ENCODE measurements at regions not wholly inside any gene's neighbourhood (a gene's known extent, or its start where the extent isn't known, plus 50 kb on each side); places are given as distances from the start of the nearest gene placed in this dataset.

DNA sequence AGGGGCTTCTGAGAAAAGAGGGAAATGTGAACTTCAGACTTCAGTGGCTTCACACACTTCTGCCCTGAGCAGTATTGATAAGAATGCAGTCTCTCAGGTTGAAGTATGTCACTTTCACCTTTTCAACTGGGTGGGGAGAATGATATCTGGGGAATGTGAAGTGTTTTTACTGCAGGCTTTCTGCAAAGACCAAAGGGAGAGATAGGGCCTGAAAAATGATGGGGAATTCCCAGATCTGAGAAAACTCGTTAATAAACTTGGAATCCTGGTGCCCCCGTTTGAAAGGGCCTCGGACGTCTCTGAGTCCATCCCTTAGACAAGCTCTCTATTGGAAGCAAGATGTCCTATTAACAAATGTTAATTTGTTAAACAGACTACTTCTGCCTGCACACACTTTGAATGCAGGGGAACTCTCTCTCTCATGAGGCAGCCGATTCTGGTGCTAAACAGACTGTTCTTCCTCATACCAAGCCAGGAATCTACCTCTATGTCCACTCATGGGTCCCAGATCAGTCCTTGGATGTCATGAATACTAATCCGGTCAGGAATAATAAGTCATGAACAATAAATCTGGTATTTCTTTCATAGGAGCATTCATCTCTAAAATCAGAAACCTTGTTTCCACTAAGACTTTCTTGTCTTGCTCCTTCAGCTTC lies 193.6 kb downstream of the JCAD start:
- Mint-ChIP-seq H3K27me3 (ENCODE audit: low read depth) (no peaks in the 10 kb centered on the region), H3K36me3 (ENCODE audit: insufficient read depth in 1 of 3, low read depth in 3 of 3) (no peaks in the 10 kb centered on the region), H3K27ac (no peak overlapping the region), H3K4me3 (no peak overlapping the region), H3K4me1 (0 out of 4 replicates have a peak, but pooled peaks cover 0 to 2% of the 10 kb centered on the region in 2 experiments), H3K9me3 (peaks cover 0 to 3% of the 10 kb centered on the region in 2 experiments; a peak in 2 of 5 replicates)
- H4K5ac ChIP-seq (ENCODE audit: insufficient read length, low read depth, low read length): no peak overlapping the region
- H4K20me1 ChIP-seq (ENCODE audit: control insufficient read depth, insufficient read depth, insufficient read length): no peaks in the 10 kb centered on the region
- H2AFZ ChIP-seq (ENCODE audit: low read length): no peak overlapping the region
- H4K8ac ChIP-seq (replicated peaks; ENCODE audit: insufficient read length, low read depth, low read length): no peak overlapping the region
- DNase-seq: no peak
- no peak overlapping the region for H3K4ac ChIP-seq (ENCODE audit: low read depth, low read length)
- no peak overlapping the region for H2BK5ac ChIP-seq (ENCODE audit: insufficient read length, low read length)
- H2BK120ac ChIP-seq (ENCODE audit: low read depth, low read length, poor library complexity, severe bottlenecking): no peak overlapping the region
- no peak overlapping the region for H2BK20ac ChIP-seq (ENCODE audit: low read depth, low read length, poor library complexity, severe bottlenecking)
- H3K56ac ChIP-seq (ENCODE audit: insufficient read length, low read depth, low read length): no peak overlapping the region
- no peaks in the 10 kb centered on the region for H3K23me2 ChIP-seq (ENCODE audit: insufficient read length, low read depth, low read length, poor library complexity, severe bottlenecking)
- H3K14ac ChIP-seq (ENCODE audit: insufficient read depth, low read length): no peak overlapping the region
- no CpG with 5 or more reads among the region's 6 CpGs for WGBS (ENCODE audit: extremely low coverage, insufficient read length, low lambda C conversion rate)
- no peak overlapping the region for H3K9ac ChIP-seq (ENCODE audit: extremely low read depth, insufficient read length, low read length)
- no peaks in the 10 kb centered on the region for H3K79me2 ChIP-seq (ENCODE audit: insufficient read depth, low read length)
- no peaks in the 10 kb centered on the region for H3K79me1 ChIP-seq (ENCODE audit: insufficient read depth, low read depth, low read length, poor library complexity, severe bottlenecking)
- H3K27me3 ChIP-seq (ENCODE audit: insufficient read depth, low read length): no peaks in the 10 kb centered on the region
- no peak overlapping the region for H2AK5ac ChIP-seq (ENCODE audit: insufficient read length, low read length)
- no peaks in the 10 kb centered on the region for H3K9me3 ChIP-seq (ENCODE audit: control insufficient read depth, low read depth, low read length)
- no peak overlapping the region for H3K18ac ChIP-seq (ENCODE audit: insufficient read length, low read depth, low read length)
- no peak overlapping the region for H3T11ph ChIP-seq (ENCODE audit: low read length)
- no peak overlapping the region for H2BK12ac ChIP-seq (ENCODE audit: insufficient read length, low read depth, low read length)
- H3K4me1 ChIP-seq (ENCODE audit: insufficient read depth, low read length): no peaks in the 10 kb centered on the region
- no peak overlapping the region for H3K27ac ChIP-seq (ENCODE audit: insufficient read length, low read depth, low read length)
- H4K91ac ChIP-seq (ENCODE audit: insufficient read length, low read depth, low read length): no peak overlapping the region
- no peak overlapping the region for H3K23ac ChIP-seq (ENCODE audit: insufficient read length, low read depth, low read length)
- TF ChIP-seq, protein P1, sequence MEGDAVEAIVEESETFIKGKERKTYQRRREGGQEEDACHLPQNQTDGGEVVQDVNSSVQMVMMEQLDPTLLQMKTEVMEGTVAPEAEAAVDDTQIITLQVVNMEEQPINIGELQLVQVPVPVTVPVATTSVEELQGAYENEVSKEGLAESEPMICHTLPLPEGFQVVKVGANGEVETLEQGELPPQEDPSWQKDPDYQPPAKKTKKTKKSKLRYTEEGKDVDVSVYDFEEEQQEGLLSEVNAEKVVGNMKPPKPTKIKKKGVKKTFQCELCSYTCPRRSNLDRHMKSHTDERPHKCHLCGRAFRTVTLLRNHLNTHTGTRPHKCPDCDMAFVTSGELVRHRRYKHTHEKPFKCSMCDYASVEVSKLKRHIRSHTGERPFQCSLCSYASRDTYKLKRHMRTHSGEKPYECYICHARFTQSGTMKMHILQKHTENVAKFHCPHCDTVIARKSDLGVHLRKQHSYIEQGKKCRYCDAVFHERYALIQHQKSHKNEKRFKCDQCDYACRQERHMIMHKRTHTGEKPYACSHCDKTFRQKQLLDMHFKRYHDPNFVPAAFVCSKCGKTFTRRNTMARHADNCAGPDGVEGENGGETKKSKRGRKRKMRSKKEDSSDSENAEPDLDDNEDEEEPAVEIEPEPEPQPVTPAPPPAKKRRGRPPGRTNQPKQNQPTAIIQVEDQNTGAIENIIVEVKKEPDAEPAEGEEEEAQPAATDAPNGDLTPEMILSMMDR (conservative IDR thresholded peaks at IDR 0.05): no peak
- H3K4me2 ChIP-seq (ENCODE audit: insufficient read depth, insufficient read length, low read length): no peak overlapping the region
- H2BK15ac ChIP-seq (ENCODE audit: low read depth, low read length): no peak overlapping the region
